HCT116 (cell line): ENCODE measurements at regions not wholly inside any gene's neighbourhood (a gene's known extent, or its start where the extent isn't known, plus 50 kb on each side); places are given as distances from the start of the nearest gene placed in this dataset.

Source experiments
- ATAC-seq: fragments of 200-7000 bp; cut with Tn5 transposase; 2 replicates; pipeline ENCODE4 v1.9.1; 2020; ENCODE audit warnings: mild to moderate bottlenecking, moderate library complexity
- BruUV-seq: library from RNA; stranded (reverse); fragments of 400-500 nt; replicated peaks from 2 replicates; lab custom pipeline; 2021; lab: Mats Ljungman, UMichigan
- CTCF ChIA-PET: fragments of 300-600 bp; sonication (Branson Sonifier 250); formaldehyde crosslinking; loops from one replicate; lab custom pipeline; 2021; ENCODE audit warnings: antibody characterized with exemption; lab: Charles Lee
- POLR2A ChIA-PET: fragments of 300-600, 350-600 bp; sonication (Branson Sonifier 250); formaldehyde crosslinking; loops from one replicate; lab custom pipeline; 2021; ENCODE audit warnings: antibody characterized with exemption; lab: Charles Lee
- RAD21 ChIA-PET, 2 experiments: fragments of 300-600 bp; sonication (Branson Sonifier 250); formaldehyde crosslinking; loops; one replicate each; lab custom pipeline; 2023; ENCODE audit warnings: low total read pairs in 2 of 2; ENCODE audit not compliant: uncharacterized antibody in 2 of 2, unreplicated experiment in 2 of 2, low non-redundant PET in 1 of 2; lab: Charles Lee
- DNase-seq: peaks from one replicate; pipeline ENCODE4 v3.0.0-alpha.2; 2010; ENCODE audit warnings: low read depth, low spot score
- H2AFZ ChIP-seq: fragments of 200-600 bp; shearing (Covaris generic), sonication (generic); 2 replicates; pipeline ENCODE4 v1.6.1; 2017; ENCODE audit warnings: low read depth, mixed run types, mixed read lengths, antibody characterized with exemption, low read length; ENCODE audit not compliant: poor library complexity, severe bottlenecking
- H3K27ac ChIP-seq: 2 replicates; pipeline ENCODE4 v1.5.1; 2012; ENCODE audit warnings: low read depth, low read length
- H3K27me3 ChIP-seq: fragments of 200-600 bp; sonication (generic); 2 replicates; pipeline ENCODE4 v1.6.1; 2016; ENCODE audit warnings: mixed run types, low read length, mixed read lengths; ENCODE audit not compliant: insufficient read depth
- H3K36me3 ChIP-seq, 2 experiments: fragments of 200-500 bp in 1 of 2; fragments of 200-600 bp in 1 of 2; sonication (Bioruptor generic) in 1 of 2; sonication (generic) in 1 of 2; 2 replicates each; pipeline versions ENCODE4 v1.5.1 to v1.6.1; 2014 to 2016; ENCODE audit warnings: low read length in 2 of 2, inconsistent platforms in 1 of 2, mixed read lengths in 1 of 2, mixed run types in 1 of 2; ENCODE audit not compliant: insufficient read depth in 2 of 2, control insufficient read depth in 1 of 2
- H3K4me1 ChIP-seq, 2 experiments: fragments of 200-600 bp in 1 of 2; sonication (generic) in 1 of 2; 2 replicates each; pipeline versions ENCODE4 v1.5.1 to v1.6.1; 2012 to 2017; ENCODE audit warnings: low read length in 2 of 2, inconsistent platforms in 1 of 2, mild to moderate bottlenecking in 1 of 2, mixed read lengths in 1 of 2, mixed run types in 1 of 2, moderate library complexity in 1 of 2; ENCODE audit not compliant: insufficient read depth in 2 of 2, control insufficient read depth in 1 of 2
- H3K4me2 ChIP-seq: fragments of 200-600 bp; sonication (generic); 2 replicates; pipeline ENCODE4 v1.6.1; 2017; ENCODE audit warnings: mixed run types, low read length, mixed read lengths
- H3K4me3 ChIP-seq, 2 experiments: fragments of 200-600 bp in 1 of 2; sonication (generic) in 1 of 2; replicated peaks in 1 of 2; 2 replicates each; pipeline ENCODE4 v1.5.1; 2011 to 2016; ENCODE audit warnings: low read length in 2 of 2, control low read depth in 1 of 2, low read depth in 1 of 2, mild to moderate bottlenecking in 1 of 2, mixed read lengths in 1 of 2, mixed run types in 1 of 2
- H3K79me2 ChIP-seq: fragments of 200-600 bp; sonication (generic); 2 replicates; pipeline ENCODE4 v1.6.1; 2017; ENCODE audit warnings: mild to moderate bottlenecking, mixed run types, low read length, moderate library complexity, mixed read lengths; ENCODE audit not compliant: insufficient read depth
- H3K9ac ChIP-seq: fragments of 200-600 bp; sonication (generic); 2 replicates; pipeline ENCODE4 v1.6.1; 2016; ENCODE audit warnings: low read length, mixed read lengths
- H3K9me2 ChIP-seq: fragments of 200-600 bp; sonication (generic), shearing (Covaris generic); 2 replicates; pipeline ENCODE4 v1.6.1; 2017; ENCODE audit warnings: mixed run types, mild to moderate bottlenecking, moderate library complexity; ENCODE audit not compliant: insufficient read depth
- H3K9me3 ChIP-seq, 2 experiments: fragments of 200-500 bp in 1 of 2; fragments of 200-600 bp in 1 of 2; sonication (Bioruptor generic) in 1 of 2; sonication (generic) in 1 of 2; 2 replicates each; pipeline ENCODE4 v1.6.1; 2014 to 2017; ENCODE audit warnings: low read length in 2 of 2, mixed read lengths in 2 of 2, inconsistent platforms in 1 of 2, low read depth in 1 of 2, mild to moderate bottlenecking in 1 of 2, mixed run types in 1 of 2, moderate library complexity in 1 of 2; ENCODE audit not compliant: control insufficient read depth in 1 of 2, insufficient read depth in 1 of 2
- H4K20me1 ChIP-seq: fragments of 200-600 bp; sonication (generic), shearing (Covaris generic); 2 replicates; pipeline ENCODE4 v1.6.1; 2017; ENCODE audit warnings: mixed run types, mild to moderate bottlenecking, moderate library complexity; ENCODE audit not compliant: insufficient read depth
- CBX3 ChIP-seq: IDR thresholded peaks from 2 replicates; pipeline ENCODE4 v1.6.1; 2012; ENCODE audit warnings: low read depth
- EZH2 ChIP-seq: fragments of 200-600 bp; sonication (generic); IDR thresholded peaks from 2 replicates; pipeline ENCODE4 v1.6.1; 2017; ENCODE audit warnings: antibody characterized with exemption, mixed run types
- EZH2phosphoT487 ChIP-seq: fragments of 200-600 bp; IDR thresholded peaks from 2 replicates; pipeline ENCODE4 v1.6.1; 2018; ENCODE audit warnings: antibody characterized with exemption, borderline replicate concordance
- FOSL1 ChIP-seq: IDR thresholded peaks from 2 replicates; pipeline ENCODE4 v1.6.1; 2012; ENCODE audit warnings: low read depth
- JUND ChIP-seq: IDR thresholded peaks from 2 replicates; pipeline ENCODE4 v1.6.1; 2012
- POLR2A ChIP-seq: IDR thresholded peaks from 2 replicates; pipeline ENCODE4 v1.7.0; 2011; ENCODE audit warnings: borderline replicate concordance; ENCODE audit not compliant: insufficient read depth, insufficient read length; ENCODE audit errors: extremely low read depth
- POLR2AphosphoS5 ChIP-seq: IDR thresholded peaks from 2 replicates; pipeline ENCODE4 v1.6.1; 2011; ENCODE audit warnings: mild to moderate bottlenecking, low read depth, low read length, moderate library complexity
- RAD21 ChIP-seq: IDR thresholded peaks from 2 replicates; pipeline ENCODE4 v1.6.1; 2012; ENCODE audit warnings: low read depth, mild to moderate bottlenecking
- SIN3A ChIP-seq: IDR thresholded peaks from 2 replicates; pipeline ENCODE4 v1.6.1; 2012; ENCODE audit warnings: low read depth
- SP1 ChIP-seq: IDR thresholded peaks from 2 replicates; pipeline ENCODE4 v1.6.1; 2012; ENCODE audit warnings: low read depth
- YY1 ChIP-seq: IDR thresholded peaks from 2 replicates; pipeline ENCODE4 v1.6.1; 2011; ENCODE audit warnings: low read length, low read depth, moderate library complexity, mild to moderate bottlenecking; ENCODE audit not compliant: insufficient replicate concordance; ENCODE audit errors: extremely low read depth
- ZFX ChIP-seq: fragments of 450-650 bp; IDR thresholded peaks from 2 replicates; pipeline ENCODE4 v1.6.1; 2017
- ZNF274 ChIP-seq: fragments of 200-500 bp; sonication (Bioruptor generic); IDR thresholded peaks from 2 replicates; pipeline ENCODE4 v1.6.1; 2014; ENCODE audit warnings: mild to moderate bottlenecking, low read depth, low read length, inconsistent platforms
- intact Hi-C: fragments of 100-400 bp; cut with micrococcal nuclease; formaldehyde crosslinking; loops from 2 replicates; pipeline ENCODE4 v1.10.0; 2022
- TF ChIP-seq, protein P1 (sequence below), 3 experiments: fragments of 200-600 bp in 1 of 3; sonication (generic) in 1 of 3; IDR thresholded peaks in 2 of 3; conservative IDR thresholded peaks in 1 of 3; 2 replicates each; pipeline ENCODE4 v1.5.1; 2012 to 2017; ENCODE audit warnings: low read depth in 2 of 3, low read length in 2 of 3, antibody characterized with exemption in 1 of 3, borderline replicate concordance in 1 of 3, control low read depth in 1 of 3, mild to moderate bottlenecking in 1 of 3, mixed read lengths in 1 of 3, mixed run types in 1 of 3, moderate library complexity in 1 of 3; ENCODE audit not compliant: insufficient read depth in 1 of 3
- TF ChIP-seq, protein P2 (sequence below): IDR thresholded peaks from 2 replicates; pipeline ENCODE4 v1.6.1; 2012
- TF ChIP-seq, protein P3 (sequence below): IDR thresholded peaks from 2 replicates; pipeline ENCODE4 v1.6.1; 2012; ENCODE audit warnings: low read depth

DNA sequence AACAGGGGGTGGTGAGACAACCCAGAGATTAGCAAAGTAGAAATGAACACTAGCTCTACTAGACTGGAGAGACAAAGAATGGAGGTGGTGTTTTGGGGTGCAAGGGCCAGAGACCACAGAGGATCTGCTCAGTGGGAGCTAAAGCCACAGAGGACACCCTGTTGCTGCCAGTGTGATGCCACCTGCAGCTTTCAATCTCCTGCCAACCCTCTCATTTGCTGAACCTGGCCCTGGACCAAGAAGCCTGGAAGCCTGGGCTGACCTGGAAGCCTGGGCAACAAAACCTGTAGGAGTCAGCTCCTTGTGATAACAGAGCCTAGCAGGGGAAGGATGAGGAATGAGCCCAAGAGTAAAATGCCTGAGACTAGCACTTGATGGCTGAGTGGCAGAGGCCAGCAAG, 81.1 kb upstream of the ADO start:
- no peaks in the 10 kb centered on the region for H3K36me3 ChIP-seq
- H3K27ac ChIP-seq, result no peak overlapping the region
- H4K20me1 ChIP-seq, result no peaks in the 10 kb centered on the region
- POLR2A ChIA-PET, result no interaction called here
- CTCF ChIA-PET, result no interaction called here
- RAD21 ChIA-PET, result no interaction called here
- H3K79me2 ChIP-seq, result no peaks in the 10 kb centered on the region
- H3K4me3 ChIP-seq, result no peak overlapping the region
- H3K9me2 ChIP-seq, result no peaks in the 10 kb centered on the region
- TF ChIP-seq, protein P1, sequence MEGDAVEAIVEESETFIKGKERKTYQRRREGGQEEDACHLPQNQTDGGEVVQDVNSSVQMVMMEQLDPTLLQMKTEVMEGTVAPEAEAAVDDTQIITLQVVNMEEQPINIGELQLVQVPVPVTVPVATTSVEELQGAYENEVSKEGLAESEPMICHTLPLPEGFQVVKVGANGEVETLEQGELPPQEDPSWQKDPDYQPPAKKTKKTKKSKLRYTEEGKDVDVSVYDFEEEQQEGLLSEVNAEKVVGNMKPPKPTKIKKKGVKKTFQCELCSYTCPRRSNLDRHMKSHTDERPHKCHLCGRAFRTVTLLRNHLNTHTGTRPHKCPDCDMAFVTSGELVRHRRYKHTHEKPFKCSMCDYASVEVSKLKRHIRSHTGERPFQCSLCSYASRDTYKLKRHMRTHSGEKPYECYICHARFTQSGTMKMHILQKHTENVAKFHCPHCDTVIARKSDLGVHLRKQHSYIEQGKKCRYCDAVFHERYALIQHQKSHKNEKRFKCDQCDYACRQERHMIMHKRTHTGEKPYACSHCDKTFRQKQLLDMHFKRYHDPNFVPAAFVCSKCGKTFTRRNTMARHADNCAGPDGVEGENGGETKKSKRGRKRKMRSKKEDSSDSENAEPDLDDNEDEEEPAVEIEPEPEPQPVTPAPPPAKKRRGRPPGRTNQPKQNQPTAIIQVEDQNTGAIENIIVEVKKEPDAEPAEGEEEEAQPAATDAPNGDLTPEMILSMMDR (IDR thresholded peaks at IDR 0.05 in 2 of 3, conservative IDR thresholded peaks at IDR 0.05 in 1 of 3; ENCODE audit: borderline replicate concordance in 1 of 3, insufficient read depth in 1 of 3, low read depth in 2 of 3, low read length in 2 of 3), result no peak
- TF ChIP-seq POLR2AphosphoS5, result no peak
- TF ChIP-seq, protein P2, sequence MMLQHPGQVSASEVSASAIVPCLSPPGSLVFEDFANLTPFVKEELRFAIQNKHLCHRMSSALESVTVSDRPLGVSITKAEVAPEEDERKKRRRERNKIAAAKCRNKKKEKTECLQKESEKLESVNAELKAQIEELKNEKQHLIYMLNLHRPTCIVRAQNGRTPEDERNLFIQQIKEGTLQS, result no peak
- no peak for TF ChIP-seq CBX3
- no peak for TF ChIP-seq ZNF274
- no peak for TF ChIP-seq SP1
- TF ChIP-seq YY1, result no peak
- TF ChIP-seq, protein P3, sequence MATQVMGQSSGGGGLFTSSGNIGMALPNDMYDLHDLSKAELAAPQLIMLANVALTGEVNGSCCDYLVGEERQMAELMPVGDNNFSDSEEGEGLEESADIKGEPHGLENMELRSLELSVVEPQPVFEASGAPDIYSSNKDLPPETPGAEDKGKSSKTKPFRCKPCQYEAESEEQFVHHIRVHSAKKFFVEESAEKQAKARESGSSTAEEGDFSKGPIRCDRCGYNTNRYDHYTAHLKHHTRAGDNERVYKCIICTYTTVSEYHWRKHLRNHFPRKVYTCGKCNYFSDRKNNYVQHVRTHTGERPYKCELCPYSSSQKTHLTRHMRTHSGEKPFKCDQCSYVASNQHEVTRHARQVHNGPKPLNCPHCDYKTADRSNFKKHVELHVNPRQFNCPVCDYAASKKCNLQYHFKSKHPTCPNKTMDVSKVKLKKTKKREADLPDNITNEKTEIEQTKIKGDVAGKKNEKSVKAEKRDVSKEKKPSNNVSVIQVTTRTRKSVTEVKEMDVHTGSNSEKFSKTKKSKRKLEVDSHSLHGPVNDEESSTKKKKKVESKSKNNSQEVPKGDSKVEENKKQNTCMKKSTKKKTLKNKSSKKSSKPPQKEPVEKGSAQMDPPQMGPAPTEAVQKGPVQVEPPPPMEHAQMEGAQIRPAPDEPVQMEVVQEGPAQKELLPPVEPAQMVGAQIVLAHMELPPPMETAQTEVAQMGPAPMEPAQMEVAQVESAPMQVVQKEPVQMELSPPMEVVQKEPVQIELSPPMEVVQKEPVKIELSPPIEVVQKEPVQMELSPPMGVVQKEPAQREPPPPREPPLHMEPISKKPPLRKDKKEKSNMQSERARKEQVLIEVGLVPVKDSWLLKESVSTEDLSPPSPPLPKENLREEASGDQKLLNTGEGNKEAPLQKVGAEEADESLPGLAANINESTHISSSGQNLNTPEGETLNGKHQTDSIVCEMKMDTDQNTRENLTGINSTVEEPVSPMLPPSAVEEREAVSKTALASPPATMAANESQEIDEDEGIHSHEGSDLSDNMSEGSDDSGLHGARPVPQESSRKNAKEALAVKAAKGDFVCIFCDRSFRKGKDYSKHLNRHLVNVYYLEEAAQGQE, result no peak
- TF ChIP-seq EZH2, result no peak
- TF ChIP-seq JUND, result no peak
- no peak for TF ChIP-seq FOSL1
- TF ChIP-seq RAD21, result no peak
- no peak for TF ChIP-seq EZH2phosphoT487
- no peak for TF ChIP-seq POLR2A
- no peak for TF ChIP-seq SIN3A
- TF ChIP-seq ZFX, result no peak
- no peak overlapping the region for H3K4me2 ChIP-seq
- no peak overlapping the region for H2AFZ ChIP-seq
- DNase-seq, result no peak
- H3K27me3 ChIP-seq, result peaks cover 14% of the 10 kb centered on the region; the same call in 1 of the 2 replicates
- no peaks in the 10 kb centered on the region for H3K4me1 ChIP-seq
- no peak overlapping the region for H3K9ac ChIP-seq
- no peak for ATAC-seq
- H3K9me3 ChIP-seq, result no peaks in the 10 kb centered on the region
- intact Hi-C loops, result no loop called here
- BruUV-seq, result no TSS peak
